ENCODE measurements at regions not wholly inside any gene's neighbourhood (a gene's known extent, or its start where the extent isn't known, plus 50 kb on each side); places are given as distances from the start of the nearest gene placed in this dataset.

DNA sequence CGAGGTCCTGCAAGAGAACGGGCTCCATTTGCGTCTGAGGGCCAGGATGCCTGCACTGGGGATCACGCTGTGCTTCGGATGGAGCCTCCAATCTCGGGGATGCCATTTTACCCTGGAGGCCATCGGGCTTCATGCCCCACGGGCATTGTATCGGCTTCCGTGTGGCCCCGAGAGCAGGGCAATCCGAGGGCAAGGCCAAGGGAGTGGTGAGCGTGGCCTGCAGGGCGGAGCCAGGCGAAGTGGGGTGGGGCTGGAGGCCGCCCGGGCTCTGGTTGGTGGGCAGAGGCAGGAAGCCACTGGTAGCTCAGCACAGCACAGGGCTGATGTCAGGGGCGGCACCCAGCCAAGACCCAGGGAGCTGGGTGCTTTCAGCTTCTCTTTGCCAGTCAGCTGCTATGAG, 57.5 kb upstream of the BHLHE23 start:
- intact Hi-C loops (cut with micrococcal nuclease; ENCODE audit: unreplicated experiment) = no loop called here
- no peaks in the 10 kb centered on the region for H3K4me1 ChIP-seq (ENCODE audit: insufficient read depth, low read length, poor library complexity, severe bottlenecking)
- DNase-seq (ENCODE audit: low spot score) = no peak
- CTCF ChIA-PET = no interaction called here
- no peak overlapping the region for H3K4me3 ChIP-seq (ENCODE audit: low read depth, low read length, poor library complexity, severe bottlenecking)
- BruUV-seq (replicated peaks) = no TSS peak
- TF ChIP-seq, protein P1, sequence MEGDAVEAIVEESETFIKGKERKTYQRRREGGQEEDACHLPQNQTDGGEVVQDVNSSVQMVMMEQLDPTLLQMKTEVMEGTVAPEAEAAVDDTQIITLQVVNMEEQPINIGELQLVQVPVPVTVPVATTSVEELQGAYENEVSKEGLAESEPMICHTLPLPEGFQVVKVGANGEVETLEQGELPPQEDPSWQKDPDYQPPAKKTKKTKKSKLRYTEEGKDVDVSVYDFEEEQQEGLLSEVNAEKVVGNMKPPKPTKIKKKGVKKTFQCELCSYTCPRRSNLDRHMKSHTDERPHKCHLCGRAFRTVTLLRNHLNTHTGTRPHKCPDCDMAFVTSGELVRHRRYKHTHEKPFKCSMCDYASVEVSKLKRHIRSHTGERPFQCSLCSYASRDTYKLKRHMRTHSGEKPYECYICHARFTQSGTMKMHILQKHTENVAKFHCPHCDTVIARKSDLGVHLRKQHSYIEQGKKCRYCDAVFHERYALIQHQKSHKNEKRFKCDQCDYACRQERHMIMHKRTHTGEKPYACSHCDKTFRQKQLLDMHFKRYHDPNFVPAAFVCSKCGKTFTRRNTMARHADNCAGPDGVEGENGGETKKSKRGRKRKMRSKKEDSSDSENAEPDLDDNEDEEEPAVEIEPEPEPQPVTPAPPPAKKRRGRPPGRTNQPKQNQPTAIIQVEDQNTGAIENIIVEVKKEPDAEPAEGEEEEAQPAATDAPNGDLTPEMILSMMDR (conservative IDR thresholded peaks at IDR 0.05; ENCODE audit: low read depth, low read length) = no peak
- TF ChIP-seq EZH2 (IDR thresholded peaks at IDR 0.05; ENCODE audit: borderline replicate concordance, low read depth, low read length, poor library complexity, severe bottlenecking) = no peak
- POLR2A ChIA-PET (ENCODE audit: low non-redundant PET) = no interaction called here
- no peaks in the 10 kb centered on the region for H3K9me3 ChIP-seq (ENCODE audit: low read depth, low read length, poor library complexity, severe bottlenecking)
- H3K36me3 ChIP-seq (ENCODE audit: insufficient read depth, low read length, poor library complexity, severe bottlenecking) = no peaks in the 10 kb centered on the region
- peaks cover 9% of the 10 kb centered on the region for H3K27me3 ChIP-seq (replicated peaks; ENCODE audit: insufficient read depth, low read depth, low read length, poor library complexity)
- H3K27ac ChIP-seq (ENCODE audit: low read depth, low read length, poor library complexity, severe bottlenecking) = no peak overlapping the region

DNA sequence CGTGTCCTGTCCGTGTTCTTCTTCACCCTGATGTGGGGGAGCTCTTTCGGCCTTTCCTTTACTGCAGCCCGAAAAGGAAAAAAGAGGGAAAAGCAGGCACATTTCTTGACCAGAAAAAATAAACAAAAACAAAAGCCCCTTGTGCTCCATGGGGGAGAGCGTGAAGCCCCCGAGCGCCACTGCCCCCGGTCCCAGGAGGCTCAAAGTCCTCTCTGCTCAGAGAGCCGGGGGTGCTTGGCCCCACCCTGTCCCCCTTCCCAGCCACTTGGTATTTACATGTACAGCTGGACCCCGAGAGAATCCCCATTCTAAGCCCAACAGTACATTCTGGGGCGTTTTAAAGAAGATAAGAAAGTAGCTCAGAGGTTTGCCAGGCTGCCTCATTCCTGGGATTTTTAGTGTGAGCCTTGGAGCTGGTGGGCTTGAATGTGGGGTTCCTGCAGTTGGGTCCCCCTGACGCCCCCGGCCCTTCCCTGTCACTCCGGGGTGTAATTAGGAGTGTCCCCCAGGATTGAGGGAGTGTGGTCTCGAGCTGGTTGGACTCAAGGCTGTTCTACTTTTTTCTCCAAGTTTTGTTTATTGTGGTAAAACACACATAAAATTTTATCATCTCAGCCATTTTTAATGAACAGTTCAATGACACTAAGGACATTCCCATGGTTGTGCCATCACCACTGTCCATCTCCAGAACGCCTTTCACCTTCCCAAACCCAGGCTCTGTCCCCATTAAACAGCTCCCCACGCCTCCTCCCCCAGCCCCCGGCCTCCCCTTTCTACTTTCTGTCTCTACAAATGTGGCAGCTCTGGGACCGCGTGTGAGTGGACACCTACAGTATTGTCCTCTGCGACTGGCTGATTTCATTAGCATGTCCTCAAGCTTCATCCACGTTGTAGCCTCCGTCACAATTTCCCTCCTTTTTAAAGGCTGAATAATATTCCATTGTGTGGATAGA, 55.7 kb upstream of the BHLHE23 start:
- DNase-seq (ENCODE audit: low spot score) = no peak
- POLR2A ChIA-PET (ENCODE audit: low non-redundant PET) = no interaction called here
- CTCF ChIA-PET = no interaction called here
- Histone ChIP-seq H3K4me3 (ENCODE audit: low read depth, low read length, poor library complexity, severe bottlenecking) (no peak overlapping the region), H3K36me3 (ENCODE audit: insufficient read depth, low read length, poor library complexity, severe bottlenecking) (no peaks in the 10 kb centered on the region), H3K9me3 (ENCODE audit: low read depth, low read length, poor library complexity, severe bottlenecking) (no peaks in the 10 kb centered on the region), H3K27me3 (replicated peaks; ENCODE audit: insufficient read depth, low read depth, low read length, poor library complexity) (peaks cover 26% of the 10 kb centered on the region), H3K4me1 (ENCODE audit: insufficient read depth, low read length, poor library complexity, severe bottlenecking) (no peaks in the 10 kb centered on the region), H3K27ac (ENCODE audit: low read depth, low read length, poor library complexity, severe bottlenecking) (no peak overlapping the region)
- intact Hi-C loops (cut with micrococcal nuclease; ENCODE audit: unreplicated experiment) = no loop called here
- no peak for TF ChIP-seq EZH2 (IDR thresholded peaks at IDR 0.05; ENCODE audit: borderline replicate concordance, low read depth, low read length, poor library complexity, severe bottlenecking)
- TF ChIP-seq, protein P1 (conservative IDR thresholded peaks at IDR 0.05; ENCODE audit: low read depth, low read length) = no peak
- BruUV-seq (replicated peaks) = no TSS peak

DNA sequence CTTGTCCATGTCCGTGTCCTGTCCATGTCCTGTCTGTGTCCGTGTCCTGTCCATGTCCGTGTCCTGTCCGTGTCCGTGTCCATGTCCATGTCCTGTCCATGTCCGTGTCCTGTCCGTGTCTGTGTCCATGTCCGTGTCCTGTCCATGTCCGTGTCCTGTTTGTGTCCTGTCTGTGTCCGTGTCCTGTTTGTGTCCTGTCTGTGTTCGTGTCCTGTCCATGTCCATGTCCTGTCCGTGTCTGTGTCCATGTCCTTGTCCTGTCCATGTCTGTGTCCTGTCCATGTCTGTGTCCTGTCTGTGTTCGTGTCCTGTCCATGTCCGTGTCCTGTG, 55.0 kb upstream of the BHLHE23 start:
- Histone ChIP-seq H3K27me3 (replicated peaks; ENCODE audit: insufficient read depth, low read depth, low read length, poor library complexity) (peaks cover 26% of the 10 kb centered on the region), H3K9me3 (ENCODE audit: low read depth, low read length, poor library complexity, severe bottlenecking) (no peaks in the 10 kb centered on the region), H3K27ac (ENCODE audit: low read depth, low read length, poor library complexity, severe bottlenecking) (no peak overlapping the region), H3K4me1 (ENCODE audit: insufficient read depth, low read length, poor library complexity, severe bottlenecking) (no peaks in the 10 kb centered on the region), H3K36me3 (ENCODE audit: insufficient read depth, low read length, poor library complexity, severe bottlenecking) (no peaks in the 10 kb centered on the region), H3K4me3 (ENCODE audit: low read depth, low read length, poor library complexity, severe bottlenecking) (no peak overlapping the region)
- DNase-seq (ENCODE audit: low spot score) = no peak
- no peak for TF ChIP-seq EZH2 (IDR thresholded peaks at IDR 0.05; ENCODE audit: borderline replicate concordance, low read depth, low read length, poor library complexity, severe bottlenecking)
- TF ChIP-seq, protein P1 (conservative IDR thresholded peaks at IDR 0.05; ENCODE audit: low read depth, low read length) = no peak
- CTCF ChIA-PET = no interaction called here
- no TSS peak for BruUV-seq (replicated peaks)
- POLR2A ChIA-PET (ENCODE audit: low non-redundant PET) = no interaction called here
- intact Hi-C loops (cut with micrococcal nuclease; ENCODE audit: unreplicated experiment) = no loop called here

Measured in A673 (cell line).